ENCODE measurements at regions not wholly inside any gene's neighbourhood (a gene's known extent, or its start where the extent isn't known, plus 50 kb on each side); places are given as distances from the start of the nearest gene placed in this dataset.

GRCh38 chr15:37599156-37599555 is 335.3 kb upstream of the TMCO5A start:
- Histone ChIP-seq H3K27ac (ENCODE audit: low read length) (no peak overlapping the region), H3K4me1 (ENCODE audit: control insufficient read depth, insufficient read depth, low read length) (no peaks in the 10 kb centered on the region), H3K27me3 (ENCODE audit: control insufficient read depth, insufficient read depth, low read length) (no peaks in the 10 kb centered on the region), H3K4me3 (ENCODE audit: low read depth in 2 of 2, low read length in 2 of 2) (no peak overlapping the region), H3K9me3 (ENCODE audit: control insufficient read depth, insufficient read depth, low read depth, low read length) (no peaks in the 10 kb centered on the region), H3K36me3 (ENCODE audit: control insufficient read depth, insufficient read depth, low read length) (no peaks in the 10 kb centered on the region)
- ATAC-seq: no peak
- POLR2A ChIA-PET: no interaction called here
- TF ChIP-seq, protein P1, sequence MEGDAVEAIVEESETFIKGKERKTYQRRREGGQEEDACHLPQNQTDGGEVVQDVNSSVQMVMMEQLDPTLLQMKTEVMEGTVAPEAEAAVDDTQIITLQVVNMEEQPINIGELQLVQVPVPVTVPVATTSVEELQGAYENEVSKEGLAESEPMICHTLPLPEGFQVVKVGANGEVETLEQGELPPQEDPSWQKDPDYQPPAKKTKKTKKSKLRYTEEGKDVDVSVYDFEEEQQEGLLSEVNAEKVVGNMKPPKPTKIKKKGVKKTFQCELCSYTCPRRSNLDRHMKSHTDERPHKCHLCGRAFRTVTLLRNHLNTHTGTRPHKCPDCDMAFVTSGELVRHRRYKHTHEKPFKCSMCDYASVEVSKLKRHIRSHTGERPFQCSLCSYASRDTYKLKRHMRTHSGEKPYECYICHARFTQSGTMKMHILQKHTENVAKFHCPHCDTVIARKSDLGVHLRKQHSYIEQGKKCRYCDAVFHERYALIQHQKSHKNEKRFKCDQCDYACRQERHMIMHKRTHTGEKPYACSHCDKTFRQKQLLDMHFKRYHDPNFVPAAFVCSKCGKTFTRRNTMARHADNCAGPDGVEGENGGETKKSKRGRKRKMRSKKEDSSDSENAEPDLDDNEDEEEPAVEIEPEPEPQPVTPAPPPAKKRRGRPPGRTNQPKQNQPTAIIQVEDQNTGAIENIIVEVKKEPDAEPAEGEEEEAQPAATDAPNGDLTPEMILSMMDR (IDR thresholded peaks at IDR 0.05): no peak
- no peak for TF ChIP-seq POLR2AphosphoS5 (IDR thresholded peaks at IDR 0.05; ENCODE audit: low read depth, low read length)
- no peak for TF ChIP-seq TCF7L2 (IDR thresholded peaks at IDR 0.05; ENCODE audit: low read depth, low read length)
- TF ChIP-seq, protein P2, sequence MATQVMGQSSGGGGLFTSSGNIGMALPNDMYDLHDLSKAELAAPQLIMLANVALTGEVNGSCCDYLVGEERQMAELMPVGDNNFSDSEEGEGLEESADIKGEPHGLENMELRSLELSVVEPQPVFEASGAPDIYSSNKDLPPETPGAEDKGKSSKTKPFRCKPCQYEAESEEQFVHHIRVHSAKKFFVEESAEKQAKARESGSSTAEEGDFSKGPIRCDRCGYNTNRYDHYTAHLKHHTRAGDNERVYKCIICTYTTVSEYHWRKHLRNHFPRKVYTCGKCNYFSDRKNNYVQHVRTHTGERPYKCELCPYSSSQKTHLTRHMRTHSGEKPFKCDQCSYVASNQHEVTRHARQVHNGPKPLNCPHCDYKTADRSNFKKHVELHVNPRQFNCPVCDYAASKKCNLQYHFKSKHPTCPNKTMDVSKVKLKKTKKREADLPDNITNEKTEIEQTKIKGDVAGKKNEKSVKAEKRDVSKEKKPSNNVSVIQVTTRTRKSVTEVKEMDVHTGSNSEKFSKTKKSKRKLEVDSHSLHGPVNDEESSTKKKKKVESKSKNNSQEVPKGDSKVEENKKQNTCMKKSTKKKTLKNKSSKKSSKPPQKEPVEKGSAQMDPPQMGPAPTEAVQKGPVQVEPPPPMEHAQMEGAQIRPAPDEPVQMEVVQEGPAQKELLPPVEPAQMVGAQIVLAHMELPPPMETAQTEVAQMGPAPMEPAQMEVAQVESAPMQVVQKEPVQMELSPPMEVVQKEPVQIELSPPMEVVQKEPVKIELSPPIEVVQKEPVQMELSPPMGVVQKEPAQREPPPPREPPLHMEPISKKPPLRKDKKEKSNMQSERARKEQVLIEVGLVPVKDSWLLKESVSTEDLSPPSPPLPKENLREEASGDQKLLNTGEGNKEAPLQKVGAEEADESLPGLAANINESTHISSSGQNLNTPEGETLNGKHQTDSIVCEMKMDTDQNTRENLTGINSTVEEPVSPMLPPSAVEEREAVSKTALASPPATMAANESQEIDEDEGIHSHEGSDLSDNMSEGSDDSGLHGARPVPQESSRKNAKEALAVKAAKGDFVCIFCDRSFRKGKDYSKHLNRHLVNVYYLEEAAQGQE (IDR thresholded peaks at IDR 0.05; ENCODE audit: insufficient read depth in 1 of 2, low read depth in 2 of 2, low read length in 1 of 2): no peak
- TF ChIP-seq SIN3A (IDR thresholded peaks at IDR 0.05; ENCODE audit: borderline replicate concordance, insufficient read depth, low read depth, low read length): no peak
- in situ Hi-C loops (cut with HindIII; ENCODE audit: low pct_unique_long_range_greater_than_20kb, low sequenced_read_pairs) (no loop called here), intact Hi-C loops (cut with micrococcal nuclease; ENCODE audit: unreplicated experiment) (no loop called here)
- CTCF ChIA-PET: no interaction called here
- BruUV-seq (replicated peaks): no TSS peak
- no peak for DNase-seq (ENCODE audit: low read depth, low spot score)

GRCh38 chr15:37616215-37616614 is 318.2 kb upstream of the TMCO5A start:
- Histone ChIP-seq H3K27ac (ENCODE audit: low read length) (no peak overlapping the region), H3K9me3 (ENCODE audit: control insufficient read depth, insufficient read depth, low read depth, low read length) (no peaks in the 10 kb centered on the region), H3K36me3 (ENCODE audit: control insufficient read depth, insufficient read depth, low read length) (no peaks in the 10 kb centered on the region), H3K4me3 (ENCODE audit: low read depth in 2 of 2, low read length in 2 of 2) (no peak overlapping the region), H3K27me3 (ENCODE audit: control insufficient read depth, insufficient read depth, low read length) (no peaks in the 10 kb centered on the region), H3K4me1 (ENCODE audit: control insufficient read depth, insufficient read depth, low read length) (no peaks in the 10 kb centered on the region)
- no peak for ATAC-seq
- CTCF ChIA-PET: no interaction called here
- TF ChIP-seq, protein P2 (IDR thresholded peaks at IDR 0.05; ENCODE audit: insufficient read depth in 1 of 2, low read depth in 2 of 2, low read length in 1 of 2): no peak
- TF ChIP-seq SIN3A (IDR thresholded peaks at IDR 0.05; ENCODE audit: borderline replicate concordance, insufficient read depth, low read depth, low read length) (no peak), TCF7L2 (IDR thresholded peaks at IDR 0.05; ENCODE audit: low read depth, low read length) (no peak), POLR2AphosphoS5 (IDR thresholded peaks at IDR 0.05; ENCODE audit: low read depth, low read length) (no peak)
- TF ChIP-seq, protein P1 (IDR thresholded peaks at IDR 0.05): no peak
- no peak for DNase-seq (ENCODE audit: low read depth, low spot score)
- in situ Hi-C loops (cut with HindIII; ENCODE audit: low pct_unique_long_range_greater_than_20kb, low sequenced_read_pairs) (no loop called here), intact Hi-C loops (cut with micrococcal nuclease; ENCODE audit: unreplicated experiment) (no loop called here)
- POLR2A ChIA-PET: no interaction called here
- no TSS peak for BruUV-seq (replicated peaks)

Data from Panc1 (cell line).